GM23338 (cell line): ENCODE measurements at regions not wholly inside any gene's neighbourhood (a gene's known extent, or its start where the extent isn't known, plus 50 kb on each side); places are given as distances from the start of the nearest gene placed in this dataset.

ENCODE experiments used
- ATAC-seq: fragments of 200-7000 bp; cut with Tn5 transposase; 3 replicates; pipeline ENCODE4 v1.9.1; 2020
- DNase-seq: peaks from one replicate; pipeline ENCODE4 v3.0.0-alpha.2; 2015; ENCODE audit warnings: low spot score
- H2AFZ ChIP-seq: fragments of 200-600 bp; sonication (generic); 2 replicates; pipeline ENCODE4 v1.8.0; 2016; ENCODE audit warnings: antibody characterized with exemption, mild to moderate bottlenecking, moderate library complexity
- H3F3A ChIP-seq: fragments of 200-600 bp; sonication (generic); replicated peaks from 2 replicates; pipeline ENCODE4 v1.8.0; 2017; ENCODE audit warnings: antibody characterized with exemption, mixed run types, low read depth
- H3K27ac ChIP-seq: fragments of 200-600 bp; sonication (generic); 2 replicates; pipeline ENCODE4 v1.6.1; 2016; ENCODE audit warnings: low read depth
- H3K27me3 ChIP-seq: fragments of 200-600 bp; sonication (generic); 2 replicates; pipeline ENCODE4 v1.8.0; 2016; ENCODE audit warnings: mild to moderate bottlenecking, mixed run types, moderate library complexity; ENCODE audit not compliant: insufficient read depth
- H3K36me3 ChIP-seq: fragments of 200-600 bp; sonication (generic); 2 replicates; pipeline ENCODE4 v1.8.0; 2016; ENCODE audit warnings: mild to moderate bottlenecking; ENCODE audit not compliant: insufficient read depth
- H3K4me1 ChIP-seq: fragments of 200-600 bp; sonication (generic); 2 replicates; pipeline ENCODE4 v1.8.0; 2016; ENCODE audit warnings: mild to moderate bottlenecking, moderate library complexity; ENCODE audit not compliant: insufficient read depth
- H3K4me2 ChIP-seq: fragments of 200-600 bp; sonication (generic); 2 replicates; pipeline ENCODE4 v1.7.1; 2017; ENCODE audit warnings: mixed run types
- H3K4me3 ChIP-seq: fragments of 200-600 bp; sonication (generic); 2 replicates; pipeline ENCODE4 v1.6.1; 2016; ENCODE audit warnings: mixed run types
- H3K79me2 ChIP-seq: fragments of 200-600 bp; sonication (generic); replicated peaks from 2 replicates; pipeline ENCODE4 v1.8.0; 2017; ENCODE audit warnings: mild to moderate bottlenecking; ENCODE audit not compliant: insufficient read depth
- H3K9me2 ChIP-seq: fragments of 200-600 bp; sonication (generic); 2 replicates; pipeline ENCODE4 v1.8.0; 2017; ENCODE audit not compliant: insufficient read depth
- H4K20me1 ChIP-seq: fragments of 200-600 bp; sonication (generic); replicated peaks from 2 replicates; pipeline ENCODE4 v1.8.0; 2017; ENCODE audit warnings: mild to moderate bottlenecking; ENCODE audit not compliant: insufficient read depth
- H3K27ac Mint-ChIP-seq: 2 replicates; pipeline ENCODE4 v1.8.0; 2020; ENCODE audit warnings: inconsistent platforms, mild to moderate bottlenecking, moderate library complexity, mixed read lengths
- H3K27me3 Mint-ChIP-seq: 3 replicates; pipeline ENCODE4 v1.8.0; 2022; ENCODE audit warnings: low read depth, mild to moderate bottlenecking, moderate library complexity, mixed read lengths, inconsistent platforms; ENCODE audit not compliant: insufficient read depth, poor library complexity
- H3K36me3 Mint-ChIP-seq: 3 replicates; pipeline ENCODE4 v1.8.0; 2021; ENCODE audit warnings: low read depth, mild to moderate bottlenecking, inconsistent platforms, moderate library complexity, mixed read lengths
- H3K4me1 Mint-ChIP-seq: 3 replicates; pipeline ENCODE4 v1.8.0; 2020; ENCODE audit warnings: mild to moderate bottlenecking, inconsistent platforms, mixed read lengths
- H3K4me3 Mint-ChIP-seq: 3 replicates; pipeline ENCODE4 v1.8.0; 2021; ENCODE audit warnings: moderate library complexity, mild to moderate bottlenecking, inconsistent platforms, mixed read lengths
- H3K9me3 Mint-ChIP-seq: 3 replicates; pipeline ENCODE4 v1.8.0; 2020; ENCODE audit warnings: moderate library complexity, mild to moderate bottlenecking, inconsistent platforms, mixed read lengths
- CREB1 ChIP-seq: fragments of 250-450 bp; sonication (Bioruptor Pico); IDR thresholded peaks from 2 replicates; pipeline ENCODE4 v1.5.0; 2020; ENCODE audit warnings: low read depth, mild to moderate bottlenecking, moderate library complexity
- EZH2phosphoT487 ChIP-seq: fragments of 200-600 bp; sonication (generic); IDR thresholded peaks from one replicate; pipeline ENCODE4 v1.8.1; 2018; ENCODE audit warnings: antibody characterized with exemption; ENCODE audit not compliant: unreplicated experiment
- ZNF114 ChIP-seq: fragments of 250-450 bp; sonication (Bioruptor Pico); IDR thresholded peaks from 2 replicates; pipeline ENCODE4 v1.5.0; 2020; ENCODE audit warnings: mild to moderate bottlenecking, moderate library complexity
- ZNF331 ChIP-seq: fragments of 250-450 bp; sonication (Bioruptor Pico); IDR thresholded peaks from 2 replicates; pipeline ENCODE4 v1.5.0; 2020; ENCODE audit warnings: low read depth, mild to moderate bottlenecking, moderate library complexity
- TF ChIP-seq, protein P1 (sequence below), 2 experiments: fragments of 200-600 bp in 1 of 2; sonication (generic) in 1 of 2; conservative IDR thresholded peaks; 2 replicates each; pipeline versions ENCODE4 v1.5.1 to v1.6.1; 2016 to 2017; ENCODE audit warnings: antibody characterized with exemption in 2 of 2, low read depth in 2 of 2, mild to moderate bottlenecking in 2 of 2, moderate library complexity in 1 of 2
- TF ChIP-seq, protein P2 (sequence below): fragments of 250-450 bp; sonication (Bioruptor Pico); IDR thresholded peaks from 2 replicates; pipeline ENCODE4 v1.5.0; 2020; ENCODE audit warnings: mild to moderate bottlenecking, moderate library complexity

DNA sequence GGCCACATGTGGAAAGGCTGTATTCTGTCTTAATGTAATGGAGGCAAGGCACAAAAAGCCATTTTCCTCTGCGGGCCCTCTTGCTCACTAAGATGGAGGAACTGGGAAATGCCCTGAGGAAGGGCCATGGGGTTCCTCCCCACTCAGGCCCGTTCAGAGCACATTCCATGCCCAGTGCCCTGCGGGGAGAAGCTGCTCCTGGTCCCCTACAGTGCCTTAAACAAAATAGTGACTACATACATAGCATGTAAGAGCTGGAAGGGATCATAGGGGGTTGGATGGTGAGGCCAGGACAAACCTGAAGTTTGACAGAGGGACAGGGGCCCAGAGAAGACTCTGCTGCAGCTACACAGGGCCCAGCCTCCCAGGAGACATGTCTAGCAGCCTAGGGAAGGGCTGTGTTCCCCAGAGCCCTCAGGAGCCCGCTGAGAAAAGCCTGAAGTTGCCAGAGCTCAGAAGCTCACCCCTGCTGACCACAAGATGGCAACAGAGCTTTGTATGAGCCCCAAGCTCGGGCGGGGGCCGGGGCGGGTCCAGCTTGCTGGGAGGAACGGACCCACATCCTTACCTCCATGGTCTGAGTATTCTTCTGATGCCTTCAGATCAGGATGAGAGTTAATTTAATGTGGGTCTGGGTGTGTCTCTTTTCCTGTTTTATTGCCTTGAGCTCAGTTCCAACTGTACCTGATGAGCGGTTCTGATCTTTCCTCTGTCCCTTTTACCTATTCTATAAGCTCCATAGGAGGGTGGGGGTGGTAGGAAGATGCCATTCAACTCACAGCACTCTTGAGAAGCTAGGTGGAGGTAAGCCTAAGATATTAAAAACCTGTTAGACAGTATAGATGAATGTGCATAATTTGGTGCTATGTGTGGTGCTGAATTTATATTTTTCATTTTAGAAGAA, 242.9 kb downstream of the CDC5L start:
- Mint-ChIP-seq H3K9me3 (no peaks in the 10 kb centered on the region), H3K36me3 (no peaks in the 10 kb centered on the region; the same call in 2 of the 3 replicates), H3K27ac (no peak overlapping the region; the same call in 1 of the 2 replicates), H3K4me1 (peaks cover 35% of the 10 kb centered on the region), H3K4me3 (no peak overlapping the region), H3K27me3 (peaks cover 11% of the 10 kb centered on the region)
- Histone ChIP-seq H3K36me3 (no peaks in the 10 kb centered on the region), H3K4me2 (no peak overlapping the region), H3K9me2 (no peaks in the 10 kb centered on the region), H4K20me1 (no peaks in the 10 kb centered on the region), H2AFZ (peak overlapping the region; percentile 95), H3K27me3 (no peaks in the 10 kb centered on the region), H3K4me3 (no peak overlapping the region), H3K27ac (no peak overlapping the region), H3K79me2 (no peaks in the 10 kb centered on the region), H3K4me1 (peaks cover 22% of the 10 kb centered on the region), H3F3A (no peaks in the 10 kb centered on the region)
- peak; percentile 86 for DNase-seq
- peak; percentile 90 for ATAC-seq
- TF ChIP-seq EZH2phosphoT487 (no peak), ZNF114 (CRISPR knock-in tag) (no peak), CREB1 (no peak), ZNF331 (CRISPR knock-in tag) (no peak)
- TF ChIP-seq, protein P1, sequence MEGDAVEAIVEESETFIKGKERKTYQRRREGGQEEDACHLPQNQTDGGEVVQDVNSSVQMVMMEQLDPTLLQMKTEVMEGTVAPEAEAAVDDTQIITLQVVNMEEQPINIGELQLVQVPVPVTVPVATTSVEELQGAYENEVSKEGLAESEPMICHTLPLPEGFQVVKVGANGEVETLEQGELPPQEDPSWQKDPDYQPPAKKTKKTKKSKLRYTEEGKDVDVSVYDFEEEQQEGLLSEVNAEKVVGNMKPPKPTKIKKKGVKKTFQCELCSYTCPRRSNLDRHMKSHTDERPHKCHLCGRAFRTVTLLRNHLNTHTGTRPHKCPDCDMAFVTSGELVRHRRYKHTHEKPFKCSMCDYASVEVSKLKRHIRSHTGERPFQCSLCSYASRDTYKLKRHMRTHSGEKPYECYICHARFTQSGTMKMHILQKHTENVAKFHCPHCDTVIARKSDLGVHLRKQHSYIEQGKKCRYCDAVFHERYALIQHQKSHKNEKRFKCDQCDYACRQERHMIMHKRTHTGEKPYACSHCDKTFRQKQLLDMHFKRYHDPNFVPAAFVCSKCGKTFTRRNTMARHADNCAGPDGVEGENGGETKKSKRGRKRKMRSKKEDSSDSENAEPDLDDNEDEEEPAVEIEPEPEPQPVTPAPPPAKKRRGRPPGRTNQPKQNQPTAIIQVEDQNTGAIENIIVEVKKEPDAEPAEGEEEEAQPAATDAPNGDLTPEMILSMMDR (conservative IDR thresholded peaks at IDR 0.05; ENCODE audit: low read depth in 2 of 2) = peak; percentile 77 to 91
- TF ChIP-seq, protein P2, sequence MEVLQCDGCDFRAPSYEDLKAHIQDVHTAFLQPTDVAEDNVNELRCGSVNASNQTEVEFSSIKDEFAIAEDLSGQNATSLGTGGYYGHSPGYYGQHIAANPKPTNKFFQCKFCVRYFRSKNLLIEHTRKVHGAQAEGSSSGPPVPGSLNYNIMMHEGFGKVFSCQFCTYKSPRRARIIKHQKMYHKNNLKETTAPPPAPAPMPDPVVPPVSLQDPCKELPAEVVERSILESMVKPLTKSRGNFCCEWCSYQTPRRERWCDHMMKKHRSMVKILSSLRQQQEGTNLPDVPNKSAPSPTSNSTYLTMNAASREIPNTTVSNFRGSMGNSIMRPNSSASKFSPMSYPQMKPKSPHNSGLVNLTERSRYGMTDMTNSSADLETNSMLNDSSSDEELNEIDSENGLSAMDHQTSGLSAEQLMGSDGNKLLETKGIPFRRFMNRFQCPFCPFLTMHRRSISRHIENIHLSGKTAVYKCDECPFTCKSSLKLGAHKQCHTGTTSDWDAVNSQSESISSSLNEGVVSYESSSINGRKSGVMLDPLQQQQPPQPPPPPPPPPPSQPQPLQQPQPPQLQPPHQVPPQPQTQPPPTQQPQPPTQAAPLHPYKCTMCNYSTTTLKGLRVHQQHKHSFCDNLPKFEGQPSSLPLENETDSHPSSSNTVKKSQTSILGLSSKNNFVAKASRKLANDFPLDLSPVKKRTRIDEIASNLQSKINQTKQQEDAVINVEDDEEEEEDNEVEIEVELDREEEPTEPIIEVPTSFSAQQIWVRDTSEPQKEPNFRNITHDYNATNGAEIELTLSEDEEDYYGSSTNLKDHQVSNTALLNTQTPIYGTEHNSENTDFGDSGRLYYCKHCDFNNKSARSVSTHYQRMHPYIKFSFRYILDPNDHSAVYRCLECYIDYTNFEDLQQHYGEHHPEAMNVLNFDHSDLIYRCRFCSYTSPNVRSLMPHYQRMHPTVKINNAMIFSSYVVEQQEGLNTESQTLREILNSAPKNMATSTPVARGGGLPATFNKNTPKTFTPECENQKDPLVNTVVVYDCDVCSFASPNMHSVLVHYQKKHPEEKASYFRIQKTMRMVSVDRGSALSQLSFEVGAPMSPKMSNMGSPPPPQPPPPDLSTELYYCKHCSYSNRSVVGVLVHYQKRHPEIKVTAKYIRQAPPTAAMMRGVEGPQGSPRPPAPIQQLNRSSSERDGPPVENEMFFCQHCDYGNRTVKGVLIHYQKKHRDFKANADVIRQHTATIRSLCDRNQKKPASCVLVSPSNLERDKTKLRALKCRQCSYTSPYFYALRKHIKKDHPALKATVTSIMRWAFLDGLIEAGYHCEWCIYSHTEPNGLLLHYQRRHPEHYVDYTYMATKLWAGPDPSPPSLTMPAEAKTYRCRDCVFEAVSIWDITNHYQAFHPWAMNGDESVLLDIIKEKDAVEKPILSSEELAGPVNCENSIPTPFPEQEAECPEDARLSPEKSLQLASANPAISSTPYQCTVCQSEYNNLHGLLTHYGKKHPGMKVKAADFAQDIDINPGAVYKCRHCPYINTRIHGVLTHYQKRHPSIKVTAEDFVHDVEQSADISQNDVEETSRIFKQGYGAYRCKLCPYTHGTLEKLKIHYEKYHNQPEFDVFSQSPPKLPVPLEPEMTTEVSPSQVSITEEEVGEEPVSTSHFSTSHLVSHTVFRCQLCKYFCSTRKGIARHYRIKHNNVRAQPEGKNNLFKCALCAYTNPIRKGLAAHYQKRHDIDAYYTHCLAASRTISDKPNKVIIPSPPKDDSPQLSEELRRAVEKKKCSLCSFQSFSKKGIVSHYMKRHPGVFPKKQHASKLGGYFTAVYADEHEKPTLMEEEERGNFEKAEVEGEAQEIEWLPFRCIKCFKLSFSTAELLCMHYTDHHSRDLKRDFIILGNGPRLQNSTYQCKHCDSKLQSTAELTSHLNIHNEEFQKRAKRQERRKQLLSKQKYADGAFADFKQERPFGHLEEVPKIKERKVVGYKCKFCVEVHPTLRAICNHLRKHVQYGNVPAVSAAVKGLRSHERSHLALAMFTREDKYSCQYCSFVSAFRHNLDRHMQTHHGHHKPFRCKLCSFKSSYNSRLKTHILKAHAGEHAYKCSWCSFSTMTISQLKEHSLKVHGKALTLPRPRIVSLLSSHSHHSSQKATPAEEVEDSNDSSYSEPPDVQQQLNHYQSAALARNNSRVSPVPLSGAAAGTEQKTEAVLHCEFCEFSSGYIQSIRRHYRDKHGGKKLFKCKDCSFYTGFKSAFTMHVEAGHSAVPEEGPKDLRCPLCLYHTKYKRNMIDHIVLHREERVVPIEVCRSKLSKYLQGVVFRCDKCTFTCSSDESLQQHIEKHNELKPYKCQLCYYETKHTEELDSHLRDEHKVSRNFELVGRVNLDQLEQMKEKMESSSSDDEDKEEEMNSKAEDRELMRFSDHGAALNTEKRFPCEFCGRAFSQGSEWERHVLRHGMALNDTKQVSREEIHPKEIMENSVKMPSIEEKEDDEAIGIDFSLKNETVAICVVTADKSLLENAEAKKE (CRISPR knock-in tag) = no peak
